ENCODE measurements at regions not wholly inside any gene's neighbourhood (a gene's known extent, or its start where the extent isn't known, plus 50 kb on each side); places are given as distances from the start of the nearest gene placed in this dataset.

DNA sequence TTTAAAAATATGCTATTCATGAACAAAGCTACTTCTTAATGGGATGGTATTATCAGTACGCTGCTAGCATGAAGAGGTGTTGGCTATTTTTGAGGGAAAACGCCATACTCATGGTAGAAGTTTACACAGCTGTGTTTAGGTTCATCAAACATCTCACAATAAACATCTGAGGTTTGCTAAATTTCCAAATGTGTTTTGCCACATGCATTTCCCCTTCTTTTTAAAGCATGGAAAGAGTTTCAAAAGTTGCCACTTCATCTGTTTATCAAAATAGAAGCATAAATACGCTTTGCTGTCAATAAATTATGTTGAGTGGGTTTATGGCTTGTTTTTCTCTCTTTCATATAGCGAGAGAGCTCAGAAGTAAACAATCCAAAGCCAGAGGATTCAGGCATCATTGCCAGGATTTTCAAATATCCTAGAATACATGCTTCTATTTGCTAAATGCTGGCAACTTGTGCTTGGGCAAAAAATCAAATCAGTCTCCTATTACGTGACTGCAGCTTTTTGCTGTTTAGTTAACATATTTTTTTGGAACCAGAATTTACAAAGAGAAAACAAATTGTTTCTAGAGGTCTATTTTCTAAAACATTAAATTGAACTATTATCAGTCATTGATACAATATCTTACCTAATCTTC lies 1919.9 kb upstream of the LRRTM1 start:
- TF ChIP-seq, protein P1, sequence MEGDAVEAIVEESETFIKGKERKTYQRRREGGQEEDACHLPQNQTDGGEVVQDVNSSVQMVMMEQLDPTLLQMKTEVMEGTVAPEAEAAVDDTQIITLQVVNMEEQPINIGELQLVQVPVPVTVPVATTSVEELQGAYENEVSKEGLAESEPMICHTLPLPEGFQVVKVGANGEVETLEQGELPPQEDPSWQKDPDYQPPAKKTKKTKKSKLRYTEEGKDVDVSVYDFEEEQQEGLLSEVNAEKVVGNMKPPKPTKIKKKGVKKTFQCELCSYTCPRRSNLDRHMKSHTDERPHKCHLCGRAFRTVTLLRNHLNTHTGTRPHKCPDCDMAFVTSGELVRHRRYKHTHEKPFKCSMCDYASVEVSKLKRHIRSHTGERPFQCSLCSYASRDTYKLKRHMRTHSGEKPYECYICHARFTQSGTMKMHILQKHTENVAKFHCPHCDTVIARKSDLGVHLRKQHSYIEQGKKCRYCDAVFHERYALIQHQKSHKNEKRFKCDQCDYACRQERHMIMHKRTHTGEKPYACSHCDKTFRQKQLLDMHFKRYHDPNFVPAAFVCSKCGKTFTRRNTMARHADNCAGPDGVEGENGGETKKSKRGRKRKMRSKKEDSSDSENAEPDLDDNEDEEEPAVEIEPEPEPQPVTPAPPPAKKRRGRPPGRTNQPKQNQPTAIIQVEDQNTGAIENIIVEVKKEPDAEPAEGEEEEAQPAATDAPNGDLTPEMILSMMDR (IDR thresholded peaks at IDR 0.05): no peak
- no peak for TF ChIP-seq POLR2AphosphoS5 (IDR thresholded peaks at IDR 0.05)

Data from breast epithelium (tissue), 3 donors.